MCF 10A (cell line): ENCODE measurements at regions not wholly inside any gene's neighbourhood (a gene's known extent, or its start where the extent isn't known, plus 50 kb on each side); places are given as distances from the start of the nearest gene placed in this dataset.

Source experiments
- BruUV-seq: library from RNA; stranded (reverse); fragments of 400-500 nt; replicated peaks from 2 replicates; lab custom pipeline; 2021; lab: Mats Ljungman, UMichigan
- CTCF ChIA-PET: fragments of 300-600 bp; sonication (Branson Sonifier 250); formaldehyde crosslinking; extraction: SDS; loops from one replicate; lab custom pipeline; 2021; ENCODE audit warnings: antibody characterized with exemption, inconsistent platforms; lab: Yijun Ruan, JAX
- POLR2A ChIA-PET: fragments of 300-600, 350-650 bp; sonication (Branson Sonifier 250); formaldehyde crosslinking; extraction: SDS; loops from one replicate; lab custom pipeline; 2020; ENCODE audit warnings: antibody characterized with exemption, inconsistent platforms; lab: Yijun Ruan, JAX
- DNase-seq: peaks from one replicate; pipeline ENCODE4 v3.0.0-alpha.2; 2018; ENCODE audit not compliant: unreplicated experiment
- H3K27ac Mint-ChIP-seq: one replicate; pipeline ENCODE4 v1.8.0; 2022; ENCODE audit warnings: mild to moderate bottlenecking, low read depth, mixed read lengths; ENCODE audit not compliant: unreplicated experiment
- H3K27me3 Mint-ChIP-seq: one replicate; pipeline ENCODE4 v1.8.0; 2022; ENCODE audit warnings: mixed read lengths; ENCODE audit not compliant: insufficient read depth, unreplicated experiment
- H3K36me3 Mint-ChIP-seq: one replicate; pipeline ENCODE4 v1.8.0; 2022; ENCODE audit warnings: mild to moderate bottlenecking, moderate library complexity, mixed read lengths; ENCODE audit not compliant: insufficient read depth, unreplicated experiment
- H3K4me1 Mint-ChIP-seq: one replicate; pipeline ENCODE4 v1.8.0; 2022; ENCODE audit warnings: mixed read lengths; ENCODE audit not compliant: insufficient read depth, unreplicated experiment
- H3K4me3 Mint-ChIP-seq: one replicate; pipeline ENCODE4 v1.8.0; 2022; ENCODE audit warnings: mild to moderate bottlenecking, moderate library complexity, mixed read lengths; ENCODE audit not compliant: unreplicated experiment
- H3K9me3 Mint-ChIP-seq: one replicate; pipeline ENCODE4 v1.8.0; 2022; ENCODE audit warnings: mixed read lengths; ENCODE audit not compliant: unreplicated experiment
- intact Hi-C: fragments of 100-400 bp; cut with micrococcal nuclease; formaldehyde crosslinking; loops from 2 replicates; pipeline ENCODE4 v1.14.1; 2022
- TF ChIP-seq, protein P1 (sequence below): fragments of 200-600 bp; IDR thresholded peaks from one replicate; pipeline ENCODE4 v1.8.0; 2022; ENCODE audit warnings: antibody characterized with exemption, mild to moderate bottlenecking; ENCODE audit not compliant: unreplicated experiment

DNA sequence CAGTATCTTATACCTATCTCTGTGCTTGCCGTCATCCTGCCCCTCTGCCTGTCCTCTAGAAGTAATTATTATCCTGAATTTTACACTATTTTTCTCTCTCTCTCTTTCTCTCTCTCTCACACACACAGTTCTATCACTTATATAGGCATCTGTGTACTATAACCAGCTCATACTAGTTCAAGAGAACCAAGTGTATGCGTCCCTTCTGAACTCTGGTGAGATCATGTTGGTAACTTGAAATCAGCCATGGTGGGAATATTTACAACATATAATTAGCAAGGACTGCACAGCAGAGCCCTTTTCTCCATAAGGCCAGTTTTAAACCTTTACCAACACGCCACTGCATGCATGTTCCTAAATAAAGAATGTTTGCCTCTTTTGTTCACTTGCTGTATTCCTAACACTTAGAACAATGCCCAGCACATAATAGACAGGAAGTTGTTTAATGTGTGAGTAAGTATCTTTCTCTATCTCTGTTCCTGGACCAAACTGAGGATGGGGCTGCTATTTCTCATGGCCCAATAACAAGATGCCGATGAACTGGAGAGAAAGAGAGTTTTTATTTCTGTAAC is 51.1 kb upstream of the IL21 start:
- H3K4me1 Mint-ChIP-seq, result peaks cover 35% of the 10 kb centered on the region
- POLR2A ChIA-PET, result interaction anchor here (0.6 to 1.2 kb wide), 2 partner anchors 28 to 49 kb away, joined by 3 to 6 read pairs; no protein-coding TSS in a partner anchor

GRCh38 chr4:122673252-122673651 is 52.4 kb upstream of the IL21 start:
- Mint-ChIP-seq H3K27me3 (no peaks in the 10 kb centered on the region), H3K27ac (no peak overlapping the region), H3K4me1 (peaks cover 26% of the 10 kb centered on the region), H3K9me3 (no peaks in the 10 kb centered on the region), H3K36me3 (no peaks in the 10 kb centered on the region), H3K4me3 (no peak overlapping the region)
- ChIA-PET CTCF (no interaction called here), POLR2A (interaction anchor here (0.5 to 1.2 kb wide), 2 partner anchors 27 to 182 kb away, joined by 3 to 6 read pairs; no protein-coding TSS in a partner anchor)
- DNase-seq, result peak; percentile 32
- BruUV-seq, result no TSS peak
- intact Hi-C loops, result no loop called here
- TF ChIP-seq, protein P1, sequence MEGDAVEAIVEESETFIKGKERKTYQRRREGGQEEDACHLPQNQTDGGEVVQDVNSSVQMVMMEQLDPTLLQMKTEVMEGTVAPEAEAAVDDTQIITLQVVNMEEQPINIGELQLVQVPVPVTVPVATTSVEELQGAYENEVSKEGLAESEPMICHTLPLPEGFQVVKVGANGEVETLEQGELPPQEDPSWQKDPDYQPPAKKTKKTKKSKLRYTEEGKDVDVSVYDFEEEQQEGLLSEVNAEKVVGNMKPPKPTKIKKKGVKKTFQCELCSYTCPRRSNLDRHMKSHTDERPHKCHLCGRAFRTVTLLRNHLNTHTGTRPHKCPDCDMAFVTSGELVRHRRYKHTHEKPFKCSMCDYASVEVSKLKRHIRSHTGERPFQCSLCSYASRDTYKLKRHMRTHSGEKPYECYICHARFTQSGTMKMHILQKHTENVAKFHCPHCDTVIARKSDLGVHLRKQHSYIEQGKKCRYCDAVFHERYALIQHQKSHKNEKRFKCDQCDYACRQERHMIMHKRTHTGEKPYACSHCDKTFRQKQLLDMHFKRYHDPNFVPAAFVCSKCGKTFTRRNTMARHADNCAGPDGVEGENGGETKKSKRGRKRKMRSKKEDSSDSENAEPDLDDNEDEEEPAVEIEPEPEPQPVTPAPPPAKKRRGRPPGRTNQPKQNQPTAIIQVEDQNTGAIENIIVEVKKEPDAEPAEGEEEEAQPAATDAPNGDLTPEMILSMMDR, result no peak

More for the DNA sequence above, 51.1 kb upstream of the IL21 start:
- no peak overlapping the region for H3K4me3 Mint-ChIP-seq
- no peak overlapping the region for H3K27ac Mint-ChIP-seq
- TF ChIP-seq, protein P1, result no peak
- no peak for DNase-seq
- intact Hi-C loops, result no loop called here
- no peaks in the 10 kb centered on the region for H3K36me3 Mint-ChIP-seq
- CTCF ChIA-PET, result interaction anchor here (0.7 kb wide), 1 partner anchor 55 kb away, joined by 4 read pairs; no protein-coding TSS in a partner anchor
- H3K9me3 Mint-ChIP-seq, result no peaks in the 10 kb centered on the region
- H3K27me3 Mint-ChIP-seq, result no peaks in the 10 kb centered on the region
- no TSS peak for BruUV-seq

- Mint-ChIP-seq H3K27me3 (no peaks in the 10 kb centered on the region), H3K4me3 (no peak overlapping the region), H3K4me1 (peaks cover 18% of the 10 kb centered on the region), H3K9me3 (no peaks in the 10 kb centered on the region), H3K36me3 (no peaks in the 10 kb centered on the region), H3K27ac (no peak overlapping the region)
- intact Hi-C loops, result no loop called here
- ChIA-PET CTCF (interaction anchor here (0.6 to 0.8 kb wide), 2 partner anchors 637 to 1651 kb away, joined by 3 read pairs; no protein-coding TSS in a partner anchor), POLR2A (no interaction called here)
- TF ChIP-seq, protein P1, result no peak
- no peak for DNase-seq
- no TSS peak for BruUV-seq
Observed at GRCh38 chr4:122674371-122674770, 53.5 kb upstream of the IL21 start.

- DNase-seq, result no peak
Observed at GRCh38 chr4:122679317-122679716, 53.2 kb upstream of the BBS12 start.

More at GRCh38 chr4:122679317-122679716, 53.2 kb upstream of the BBS12 start:
- ChIA-PET POLR2A (interaction anchor here (1.9 kb wide), 1 partner anchor 13 kb away, joined by 6 read pairs; no protein-coding TSS in a partner anchor), CTCF (interaction anchor here (1.1 kb wide), 1 partner anchor 38 kb away, joined by 3 read pairs; no protein-coding TSS in a partner anchor)
- intact Hi-C loops, result no loop called here
- Mint-ChIP-seq H3K9me3 (peaks cover 8% of the 10 kb centered on the region), H3K4me3 (no peak overlapping the region), H3K36me3 (no peaks in the 10 kb centered on the region), H3K27ac (no peak overlapping the region), H3K4me1 (peaks cover under 1% of the 10 kb centered on the region), H3K27me3 (no peaks in the 10 kb centered on the region)
- TF ChIP-seq, protein P1, result no peak
- BruUV-seq, result no TSS peak
